NCI-H1930 (cell line): ENCODE measurements at regions not wholly inside any gene's neighbourhood (a gene's known extent, or its start where the extent isn't known, plus 50 kb on each side); places are given as distances from the start of the nearest gene placed in this dataset.

Experiments used
- DNase-seq, 2 experiments: peaks; one replicate each; lab custom pipeline; 2025; lab: John Stamatoyannopoulos, UW

GRCh38 chr1:69319287-69319686 is 248.4 kb upstream of the LRRC7 start:
- no peak for DNase-seq

GRCh38 chr1:69320757-69321211 is 246.9 kb upstream of the LRRC7 start:
- no peak for DNase-seq

GRCh38 chr1:69321311-69321710 is 246.4 kb upstream of the LRRC7 start:
- DNase-seq, result no peak

GRCh38 chr1:69328186-69328585 is 239.5 kb upstream of the LRRC7 start:
- no peak for DNase-seq

GRCh38 chr1:69363236-69363635 is 204.5 kb upstream of the LRRC7 start:
- DNase-seq, result no peak

- DNase-seq, result no peak
These were observed 194.2 kb upstream of the LRRC7 start for GRCh38 chr1:69373520-69373919.

- DNase-seq, result no peak
These were observed 191.3 kb upstream of the LRRC7 start for GRCh38 chr1:69376408-69376807.

GRCh38 chr1:69377507-69377906 is 190.2 kb upstream of the LRRC7 start:
- DNase-seq, result no peak

- DNase-seq, result no peak
These were observed 179.7 kb upstream of the LRRC7 start for GRCh38 chr1:69388044-69388443.

GRCh38 chr1:69400128-69400527 is 167.6 kb upstream of the LRRC7 start:
- no peak for DNase-seq

GRCh38 chr1:69401879-69402278 is 165.8 kb upstream of the LRRC7 start:
- no peak for DNase-seq

GRCh38 chr1:69403756-69404320 is 163.9 kb upstream of the LRRC7 start:
- DNase-seq, result no peak

- no peak for DNase-seq
These were observed 163.2 kb upstream of the LRRC7 start for GRCh38 chr1:69404486-69404885.

- DNase-seq, result no peak
These were observed 161.5 kb upstream of the LRRC7 start for GRCh38 chr1:69406244-69406643.

- no peak for DNase-seq
These were observed 157.8 kb upstream of the LRRC7 start for GRCh38 chr1:69409731-69410456.

- no peak for DNase-seq
These were observed 157.3 kb upstream of the LRRC7 start for GRCh38 chr1:69410457-69410850.

GRCh38 chr1:69410893-69411292 is 156.8 kb upstream of the LRRC7 start:
- no peak for DNase-seq

- DNase-seq, result no peak
These were observed 156.1 kb upstream of the LRRC7 start for GRCh38 chr1:69411617-69412016.

GRCh38 chr1:69413129-69413528 is 154.6 kb upstream of the LRRC7 start:
- DNase-seq, result no peak

- no peak for DNase-seq
These were observed 153.1 kb upstream of the LRRC7 start for GRCh38 chr1:69414574-69414973.

GRCh38 chr1:69421286-69421685 is 146.4 kb upstream of the LRRC7 start:
- DNase-seq, result no peak

- no peak for DNase-seq
These were observed 141.9 kb upstream of the LRRC7 start for GRCh38 chr1:69425871-69426270.

GRCh38 chr1:69426401-69426800 is 141.3 kb upstream of the LRRC7 start:
- DNase-seq, result no peak

- DNase-seq, result no peak
These were observed 134.6 kb upstream of the LRRC7 start for GRCh38 chr1:69433073-69433472.
